ENCODE measurements at regions not wholly inside any gene's neighbourhood (a gene's known extent, or its start where the extent isn't known, plus 50 kb on each side); places are given as distances from the start of the nearest gene placed in this dataset.

DNA sequence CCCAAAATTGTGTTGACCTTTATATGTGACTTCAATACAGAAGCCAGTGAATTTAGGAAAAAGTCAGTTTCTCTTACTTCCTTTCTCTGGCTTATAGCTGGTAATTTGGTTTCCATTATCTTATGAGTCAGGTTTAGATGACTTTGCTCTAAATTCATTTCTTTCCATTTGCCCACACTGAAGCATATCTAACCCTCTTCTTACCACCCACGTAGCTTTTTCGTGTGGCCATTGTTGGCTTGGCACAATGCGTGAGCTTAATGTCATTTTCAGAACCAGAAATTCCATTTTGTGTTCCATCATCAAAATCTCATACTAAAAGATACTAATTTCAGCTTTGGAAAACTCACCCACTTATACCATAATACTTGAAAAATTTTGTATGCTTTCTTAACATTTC is 271.2 kb downstream of the INHBA start:
- TF ChIP-seq, protein P1, sequence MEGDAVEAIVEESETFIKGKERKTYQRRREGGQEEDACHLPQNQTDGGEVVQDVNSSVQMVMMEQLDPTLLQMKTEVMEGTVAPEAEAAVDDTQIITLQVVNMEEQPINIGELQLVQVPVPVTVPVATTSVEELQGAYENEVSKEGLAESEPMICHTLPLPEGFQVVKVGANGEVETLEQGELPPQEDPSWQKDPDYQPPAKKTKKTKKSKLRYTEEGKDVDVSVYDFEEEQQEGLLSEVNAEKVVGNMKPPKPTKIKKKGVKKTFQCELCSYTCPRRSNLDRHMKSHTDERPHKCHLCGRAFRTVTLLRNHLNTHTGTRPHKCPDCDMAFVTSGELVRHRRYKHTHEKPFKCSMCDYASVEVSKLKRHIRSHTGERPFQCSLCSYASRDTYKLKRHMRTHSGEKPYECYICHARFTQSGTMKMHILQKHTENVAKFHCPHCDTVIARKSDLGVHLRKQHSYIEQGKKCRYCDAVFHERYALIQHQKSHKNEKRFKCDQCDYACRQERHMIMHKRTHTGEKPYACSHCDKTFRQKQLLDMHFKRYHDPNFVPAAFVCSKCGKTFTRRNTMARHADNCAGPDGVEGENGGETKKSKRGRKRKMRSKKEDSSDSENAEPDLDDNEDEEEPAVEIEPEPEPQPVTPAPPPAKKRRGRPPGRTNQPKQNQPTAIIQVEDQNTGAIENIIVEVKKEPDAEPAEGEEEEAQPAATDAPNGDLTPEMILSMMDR (conservative IDR thresholded peaks at IDR 0.05), result no peak
- no peak overlapping the region for H3K27ac ChIP-seq

DNA sequence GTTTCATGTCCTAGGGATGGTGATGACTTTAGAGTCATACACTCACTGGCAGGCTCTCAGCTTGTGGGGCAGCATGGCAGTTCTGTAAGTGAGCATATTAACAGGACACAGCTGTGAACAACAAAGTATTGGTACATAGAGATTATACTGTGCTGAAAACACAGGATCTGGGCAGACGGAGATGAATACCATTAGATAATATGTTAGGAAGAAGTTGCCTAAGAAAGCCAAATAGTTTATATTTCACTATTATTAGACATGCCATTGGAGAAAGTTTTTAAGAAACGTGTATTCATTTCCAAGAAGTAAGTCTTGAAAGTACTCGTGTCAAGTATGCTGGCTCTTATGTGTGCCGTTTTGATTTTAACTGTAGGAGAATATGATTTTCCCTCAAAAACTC is 274.5 kb downstream of the INHBA start:
- TF ChIP-seq, protein P1 (conservative IDR thresholded peaks at IDR 0.05), result no peak
- H3K27ac ChIP-seq, result no peak overlapping the region

DNA sequence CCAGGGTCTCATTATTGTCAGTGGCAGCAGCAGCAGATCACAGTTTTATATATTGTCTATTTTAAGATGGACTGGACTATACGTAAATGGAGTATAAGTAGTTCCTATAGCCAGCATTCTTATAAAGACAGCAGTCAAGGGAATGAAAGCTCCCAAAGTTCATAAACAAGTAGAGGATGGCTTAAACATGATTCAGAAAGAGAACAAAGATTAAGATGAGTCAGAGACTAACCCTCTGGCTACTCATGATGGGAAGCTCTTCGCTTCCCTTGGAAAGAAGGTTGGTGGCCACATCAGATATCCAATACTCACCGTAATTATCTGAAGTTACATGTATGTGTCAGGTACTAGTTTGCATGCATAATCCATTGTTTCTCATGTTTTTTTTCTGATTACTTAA is 277.0 kb downstream of the INHBA start:
- TF ChIP-seq, protein P1 (conservative IDR thresholded peaks at IDR 0.05), result no peak
- no peak overlapping the region for H3K27ac ChIP-seq

DNA sequence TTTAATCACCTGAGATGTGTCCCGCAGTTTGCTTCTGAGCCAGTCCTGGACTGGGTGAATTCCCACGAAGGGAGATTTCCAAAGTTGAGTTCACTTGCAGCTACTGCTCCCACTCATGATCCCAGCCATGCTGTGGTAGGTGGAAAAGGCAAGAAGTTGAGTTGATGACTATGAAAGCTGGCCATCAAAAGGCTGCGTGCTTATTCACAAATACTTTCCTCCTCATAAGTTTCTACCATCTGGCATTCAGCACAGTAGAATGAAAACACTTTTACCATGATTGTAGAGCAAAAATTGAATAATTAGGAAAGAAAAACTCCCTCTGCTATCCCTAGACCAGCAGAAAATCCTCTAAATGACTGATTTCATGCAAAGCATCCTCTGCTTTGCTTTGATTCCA is 281.8 kb downstream of the INHBA start:
- H3K27ac ChIP-seq, result no peak overlapping the region
- TF ChIP-seq, protein P1 (conservative IDR thresholded peaks at IDR 0.05), result no peak

GRCh38 chr7:41420421-41420820 is 282.5 kb downstream of the INHBA start:
- TF ChIP-seq, protein P1 (conservative IDR thresholded peaks at IDR 0.05), result no peak
- no peak overlapping the region for H3K27ac ChIP-seq

DNA sequence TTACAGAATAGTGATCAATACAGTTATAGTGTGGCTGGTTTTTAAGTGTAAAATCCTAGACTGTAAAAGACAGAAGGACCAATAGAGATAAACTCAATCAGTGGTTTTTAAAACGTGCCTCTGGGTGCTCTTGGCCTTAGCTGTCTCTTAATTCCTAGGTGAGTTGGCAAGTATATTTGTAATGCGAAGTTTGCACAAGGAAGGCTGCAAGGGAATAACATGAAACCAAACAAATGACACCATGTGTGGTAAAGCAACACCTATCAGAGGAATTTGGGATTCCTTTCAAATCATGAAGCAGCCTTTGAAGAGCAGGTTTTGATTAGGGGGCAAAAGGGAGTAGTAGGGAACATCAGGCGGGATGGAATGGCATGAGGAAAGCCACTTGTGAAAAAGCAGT is 284.6 kb downstream of the INHBA start:
- no peak overlapping the region for H3K27ac ChIP-seq
- TF ChIP-seq, protein P1 (conservative IDR thresholded peaks at IDR 0.05), result no peak

DNA sequence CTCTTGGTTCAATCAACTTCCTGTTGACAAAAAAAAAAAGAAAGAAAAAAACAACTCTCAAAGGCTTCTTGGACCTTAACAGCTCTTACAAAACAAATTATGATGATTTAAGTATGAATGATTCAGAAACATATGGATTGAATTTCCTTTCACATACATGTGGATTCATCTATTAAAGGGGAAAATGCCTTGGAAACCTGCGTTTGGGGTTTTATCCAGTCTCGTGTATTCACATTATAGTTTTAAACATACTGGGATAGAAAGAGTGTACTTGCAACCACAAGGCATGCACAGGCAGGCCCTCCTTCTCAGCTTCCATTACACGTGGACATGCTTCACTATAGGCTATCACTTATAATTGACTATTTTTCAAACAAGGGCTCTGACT is 286.7 kb downstream of the INHBA start:
- TF ChIP-seq, protein P1 (conservative IDR thresholded peaks at IDR 0.05), result no peak
- H3K27ac ChIP-seq, result no peak overlapping the region
